ENCODE measurements at regions not wholly inside any gene's neighbourhood (a gene's known extent, or its start where the extent isn't known, plus 50 kb on each side); places are given as distances from the start of the nearest gene placed in this dataset.

DNA sequence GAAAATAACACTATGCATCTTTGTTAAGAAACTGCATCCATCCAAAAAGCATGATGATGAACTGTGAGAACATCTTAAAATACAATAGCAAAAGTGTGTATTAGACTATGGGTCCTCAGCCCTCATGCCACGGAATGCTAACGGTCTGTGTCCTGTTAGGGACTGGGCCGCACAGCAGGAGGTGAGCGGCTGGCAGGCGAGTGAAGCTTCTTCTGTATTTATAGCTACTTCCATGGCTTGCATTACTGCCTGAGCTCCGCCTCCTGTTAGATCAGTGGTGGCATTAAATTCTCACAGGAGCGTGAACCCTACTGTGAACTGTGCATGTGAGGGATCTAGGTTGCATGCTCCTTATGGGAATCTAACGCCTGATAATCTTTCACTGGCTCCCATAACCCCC lies 129.8 kb downstream of the NXNL2 start:
- FAIRE-seq (no peak), DNase-seq (ENCODE audit: low read depth) (no peak)
- H3K4me3 Mint-ChIP-seq (ENCODE audit: unreplicated experiment), result no peak overlapping the region
- no peaks in the 10 kb centered on the region for H3K4me1 Mint-ChIP-seq (ENCODE audit: low read depth, unreplicated experiment)
- Histone ChIP-seq H2AFZ (ENCODE audit: low read depth, low read length) (no peak overlapping the region), H3K27ac (ENCODE audit: low read depth, low read length) (no peak overlapping the region), H3K9me3 (ENCODE audit: insufficient read depth, low read depth, low read length) (no peaks in the 10 kb centered on the region), H3K4me1 (ENCODE audit: insufficient read depth, low read length) (no peaks in the 10 kb centered on the region), H3K36me3 (ENCODE audit: insufficient read depth, low read length) (no peaks in the 10 kb centered on the region), H3K4me3 (ENCODE audit: insufficient read depth, low read depth, low read length) (no peak overlapping the region), H4K20me1 (ENCODE audit: insufficient read depth, low read length) (no peaks in the 10 kb centered on the region), H3K4me2 (ENCODE audit: low read length) (no peak overlapping the region), H3K27me3 (ENCODE audit: insufficient read depth, low read length) (no peaks in the 10 kb centered on the region), H3K9ac (ENCODE audit: low read length) (no peak overlapping the region), H3K79me2 (ENCODE audit: insufficient read depth, low read length) (no peaks in the 10 kb centered on the region)
- H3K27me3 Mint-ChIP-seq (ENCODE audit: low read depth, unreplicated experiment), result peaks cover 6% of the 10 kb centered on the region
- H3K36me3 Mint-ChIP-seq (ENCODE audit: low read depth, unreplicated experiment), result no peaks in the 10 kb centered on the region
- H3K9me3 Mint-ChIP-seq (ENCODE audit: unreplicated experiment), result peaks cover 2% of the 10 kb centered on the region
- TF ChIP-seq, protein P1, sequence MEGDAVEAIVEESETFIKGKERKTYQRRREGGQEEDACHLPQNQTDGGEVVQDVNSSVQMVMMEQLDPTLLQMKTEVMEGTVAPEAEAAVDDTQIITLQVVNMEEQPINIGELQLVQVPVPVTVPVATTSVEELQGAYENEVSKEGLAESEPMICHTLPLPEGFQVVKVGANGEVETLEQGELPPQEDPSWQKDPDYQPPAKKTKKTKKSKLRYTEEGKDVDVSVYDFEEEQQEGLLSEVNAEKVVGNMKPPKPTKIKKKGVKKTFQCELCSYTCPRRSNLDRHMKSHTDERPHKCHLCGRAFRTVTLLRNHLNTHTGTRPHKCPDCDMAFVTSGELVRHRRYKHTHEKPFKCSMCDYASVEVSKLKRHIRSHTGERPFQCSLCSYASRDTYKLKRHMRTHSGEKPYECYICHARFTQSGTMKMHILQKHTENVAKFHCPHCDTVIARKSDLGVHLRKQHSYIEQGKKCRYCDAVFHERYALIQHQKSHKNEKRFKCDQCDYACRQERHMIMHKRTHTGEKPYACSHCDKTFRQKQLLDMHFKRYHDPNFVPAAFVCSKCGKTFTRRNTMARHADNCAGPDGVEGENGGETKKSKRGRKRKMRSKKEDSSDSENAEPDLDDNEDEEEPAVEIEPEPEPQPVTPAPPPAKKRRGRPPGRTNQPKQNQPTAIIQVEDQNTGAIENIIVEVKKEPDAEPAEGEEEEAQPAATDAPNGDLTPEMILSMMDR (IDR thresholded peaks at IDR 0.05; ENCODE audit: insufficient read depth, low read depth, low read length), result no peak
- TF ChIP-seq EZH2 (IDR thresholded peaks at IDR 0.05; ENCODE audit: insufficient read depth, low read length), result no peak
- no peak overlapping the region for H3K27ac Mint-ChIP-seq (ENCODE audit: unreplicated experiment)

DNA sequence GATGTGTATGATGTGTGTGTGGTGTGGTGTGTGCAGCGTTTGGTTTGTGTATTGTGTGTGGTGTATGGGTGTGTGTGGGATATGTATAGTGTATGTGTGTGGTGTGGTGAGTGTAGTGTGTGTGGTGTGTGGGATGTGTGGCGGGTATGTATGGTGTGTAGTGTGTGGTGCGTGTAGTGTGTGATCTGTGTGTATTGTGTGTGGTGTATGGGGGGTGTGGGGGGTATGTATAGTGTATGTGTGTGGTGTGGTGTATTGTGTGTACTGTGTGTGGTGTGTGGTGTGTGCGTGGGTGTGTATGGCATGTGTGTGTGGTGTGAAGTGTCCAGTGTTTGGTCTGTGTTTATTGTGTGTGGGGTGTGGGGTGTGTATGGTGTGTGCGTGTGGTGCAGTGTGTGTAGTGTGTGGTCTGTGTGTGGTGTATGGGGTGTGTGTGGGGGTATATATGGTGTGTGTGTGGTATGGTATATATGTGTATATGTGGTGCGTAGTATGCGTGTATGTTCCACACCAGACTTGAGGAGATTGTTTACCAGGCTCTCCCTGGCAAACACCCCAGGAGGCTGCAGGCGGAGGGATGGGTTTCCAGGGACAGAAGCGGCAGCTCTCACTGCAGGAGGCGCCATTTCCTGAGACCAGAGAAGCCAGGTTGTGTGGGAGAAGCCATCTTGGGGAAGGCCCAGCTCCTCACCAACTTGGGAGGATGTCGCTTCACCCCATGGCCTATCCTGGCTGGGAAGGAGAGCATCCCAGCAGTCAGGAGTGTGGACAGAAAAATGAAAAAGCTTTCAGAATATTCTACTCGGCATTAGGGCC lies 138.1 kb downstream of the NXNL2 start:
- Histone ChIP-seq H4K20me1 (ENCODE audit: insufficient read depth, low read length) (no peaks in the 10 kb centered on the region), H3K27ac (ENCODE audit: low read depth, low read length) (no peak overlapping the region), H3K27me3 (ENCODE audit: insufficient read depth, low read length) (no peaks in the 10 kb centered on the region), H3K4me2 (ENCODE audit: low read length) (no peak overlapping the region), H2AFZ (ENCODE audit: low read depth, low read length) (peak overlapping the region; percentile 4), H3K79me2 (ENCODE audit: insufficient read depth, low read length) (no peaks in the 10 kb centered on the region), H3K4me1 (ENCODE audit: insufficient read depth, low read length) (no peaks in the 10 kb centered on the region), H3K36me3 (ENCODE audit: insufficient read depth, low read length) (no peaks in the 10 kb centered on the region), H3K9ac (ENCODE audit: low read length) (no peak overlapping the region), H3K9me3 (ENCODE audit: insufficient read depth, low read depth, low read length) (no peaks in the 10 kb centered on the region), H3K4me3 (ENCODE audit: insufficient read depth, low read depth, low read length) (no peak overlapping the region)
- Mint-ChIP-seq H3K4me1 (ENCODE audit: low read depth, unreplicated experiment) (no peaks in the 10 kb centered on the region), H3K27me3 (ENCODE audit: low read depth, unreplicated experiment) (peaks cover 2% of the 10 kb centered on the region), H3K9me3 (ENCODE audit: unreplicated experiment) (peaks cover 8% of the 10 kb centered on the region), H3K36me3 (ENCODE audit: low read depth, unreplicated experiment) (no peaks in the 10 kb centered on the region), H3K4me3 (ENCODE audit: unreplicated experiment) (no peak overlapping the region), H3K27ac (ENCODE audit: unreplicated experiment) (no peak overlapping the region)
- DNase-seq (ENCODE audit: low read depth) (no peak), FAIRE-seq (no peak)
- TF ChIP-seq, protein P1 (IDR thresholded peaks at IDR 0.05; ENCODE audit: insufficient read depth, low read depth, low read length), result no peak
- no peak for TF ChIP-seq EZH2 (IDR thresholded peaks at IDR 0.05; ENCODE audit: insufficient read depth, low read length)

DNA sequence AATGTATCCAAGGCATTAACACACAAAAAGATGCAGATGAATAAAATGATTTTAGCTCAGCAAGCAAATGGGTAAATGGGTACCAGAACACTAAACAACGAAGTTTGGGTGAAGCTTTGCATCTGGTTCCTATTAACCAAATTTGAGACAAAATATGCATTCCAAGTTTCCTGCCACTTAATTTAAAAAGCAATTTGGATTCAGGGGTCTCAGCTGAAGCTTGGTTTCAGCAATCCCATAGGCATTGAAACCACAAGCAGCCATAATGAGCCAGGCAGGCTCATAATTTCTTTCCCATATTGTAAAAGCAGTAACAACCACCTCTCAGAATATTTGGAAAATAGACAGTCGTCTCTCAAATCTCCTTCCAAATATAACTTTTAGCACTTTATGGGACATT lies 138.9 kb downstream of the NXNL2 start:
- DNase-seq (ENCODE audit: low read depth) (no peak), FAIRE-seq (no peak)
- Histone ChIP-seq H3K4me1 (ENCODE audit: insufficient read depth, low read length) (no peaks in the 10 kb centered on the region), H3K27ac (ENCODE audit: low read depth, low read length) (no peak overlapping the region), H3K4me3 (ENCODE audit: insufficient read depth, low read depth, low read length) (no peak overlapping the region), H3K9ac (ENCODE audit: low read length) (no peak overlapping the region), H4K20me1 (ENCODE audit: insufficient read depth, low read length) (no peaks in the 10 kb centered on the region), H3K79me2 (ENCODE audit: insufficient read depth, low read length) (no peaks in the 10 kb centered on the region), H3K36me3 (ENCODE audit: insufficient read depth, low read length) (no peaks in the 10 kb centered on the region), H2AFZ (ENCODE audit: low read depth, low read length) (no peak overlapping the region), H3K27me3 (ENCODE audit: insufficient read depth, low read length) (no peaks in the 10 kb centered on the region), H3K9me3 (ENCODE audit: insufficient read depth, low read depth, low read length) (no peaks in the 10 kb centered on the region), H3K4me2 (ENCODE audit: low read length) (no peak overlapping the region)
- Mint-ChIP-seq H3K27ac (ENCODE audit: unreplicated experiment) (no peak overlapping the region), H3K4me3 (ENCODE audit: unreplicated experiment) (no peak overlapping the region), H3K27me3 (ENCODE audit: low read depth, unreplicated experiment) (peaks cover 2% of the 10 kb centered on the region), H3K9me3 (ENCODE audit: unreplicated experiment) (peaks cover 8% of the 10 kb centered on the region), H3K4me1 (ENCODE audit: low read depth, unreplicated experiment) (no peaks in the 10 kb centered on the region), H3K36me3 (ENCODE audit: low read depth, unreplicated experiment) (no peaks in the 10 kb centered on the region)
- TF ChIP-seq EZH2 (IDR thresholded peaks at IDR 0.05; ENCODE audit: insufficient read depth, low read length), result no peak
- TF ChIP-seq, protein P1 (IDR thresholded peaks at IDR 0.05; ENCODE audit: insufficient read depth, low read depth, low read length), result no peak

Measured in astrocyte (in vitro differentiated cells and primary cell).